ENCODE measurements at regions not wholly inside any gene's neighbourhood (a gene's known extent, or its start where the extent isn't known, plus 50 kb on each side); places are given as distances from the start of the nearest gene placed in this dataset.
A peak's percentile ranks its signal among the peaks of the same experiment; 100 is the strongest.
"Not testable (repeated sequence)": the region's sequence is repeated elsewhere in the genome, so short reads cannot be mapped to it uniquely, and the experiment has no call there.

GRCh38 chr10:117431160-117431559 lies 55.9 kb upstream of the PDZD8 start:
- CTCF ChIA-PET = interaction anchor here (0.5 to 8.3 kb wide), 55 partner anchors 8 to 1627 kb away, joined by 3 to 77 read pairs (median 4); no protein-coding TSS in a partner anchor
- Mint-ChIP-seq H3K36me3 (ENCODE audit: insufficient read depth, unreplicated experiment) (no peaks in the 10 kb centered on the region), H3K4me3 (ENCODE audit: unreplicated experiment) (no peak overlapping the region), H3K27me3 (ENCODE audit: insufficient read depth, unreplicated experiment) (no peaks in the 10 kb centered on the region), H3K27ac (ENCODE audit: low read depth, unreplicated experiment) (no peak overlapping the region), H3K9me3 (ENCODE audit: unreplicated experiment) (no peaks in the 10 kb centered on the region), H3K4me1 (ENCODE audit: insufficient read depth, unreplicated experiment) (no peaks in the 10 kb centered on the region)
- no TSS peak for BruUV-seq (replicated peaks)
- intact Hi-C loops (cut with micrococcal nuclease) = loop anchor here (1.0 to 10.0 kb wide), 5 partner anchors 47 to 1024 kb away; no protein-coding TSS in a partner anchor
- POLR2A ChIA-PET = interaction anchor here (0.5 to 1.6 kb wide), 10 partner anchors 11 to 1070 kb away, joined by 3 to 7 read pairs (median 4); partner anchors contain the start of gene PDZD8
- DNase-seq (ENCODE audit: unreplicated experiment) = peak; percentile 73
- peak; percentile 36 for TF ChIP-seq CTCF (IDR thresholded peaks at IDR 0.05; ENCODE audit: unreplicated experiment)

- intact Hi-C loops (cut with micrococcal nuclease) = loop anchor here (5.0 to 10.0 kb wide), 2 partner anchors 827 to 1024 kb away; no protein-coding TSS in a partner anchor
- CTCF ChIA-PET = interaction anchor here (0.5 to 8.3 kb wide), 33 partner anchors 7 to 1628 kb away, joined by 3 to 77 read pairs (median 7); no protein-coding TSS in a partner anchor
These were observed 55.3 kb upstream of the PDZD8 start for GRCh38 chr10:117430535-117430934.

GRCh38 chr10:117429643-117430265 lies 54.5 kb upstream of the PDZD8 start:
- CTCF ChIA-PET = interaction anchor here (0.6 to 8.3 kb wide), 16 partner anchors 9 to 818 kb away, joined by 3 to 77 read pairs (median 4); no protein-coding TSS in a partner anchor
- Mint-ChIP-seq H3K27me3 (ENCODE audit: insufficient read depth, unreplicated experiment) (no peaks in the 10 kb centered on the region), H3K4me3 (ENCODE audit: unreplicated experiment) (no peak overlapping the region), H3K4me1 (ENCODE audit: insufficient read depth, unreplicated experiment) (no peaks in the 10 kb centered on the region), H3K9me3 (ENCODE audit: unreplicated experiment) (no peaks in the 10 kb centered on the region), H3K36me3 (ENCODE audit: insufficient read depth, unreplicated experiment) (no peaks in the 10 kb centered on the region), H3K27ac (ENCODE audit: low read depth, unreplicated experiment) (no peak overlapping the region)
- BruUV-seq (replicated peaks) = no TSS peak
- no peak for DNase-seq (ENCODE audit: unreplicated experiment)
- TF ChIP-seq CTCF (IDR thresholded peaks at IDR 0.05; ENCODE audit: unreplicated experiment) = no peak
- POLR2A ChIA-PET = no interaction called here
- intact Hi-C loops (cut with micrococcal nuclease) = loop anchor here (5.0 to 10.0 kb wide), 2 partner anchors 828 to 1025 kb away; no protein-coding TSS in a partner anchor

More at GRCh38 chr10:117430535-117430934, 55.3 kb upstream of the PDZD8 start:
- H3K36me3 Mint-ChIP-seq (ENCODE audit: insufficient read depth, unreplicated experiment); DNase-seq (ENCODE audit: unreplicated experiment); H3K4me1 Mint-ChIP-seq (ENCODE audit: insufficient read depth, unreplicated experiment); BruUV-seq (replicated peaks); H3K27ac Mint-ChIP-seq (ENCODE audit: low read depth, unreplicated experiment); H3K4me3 Mint-ChIP-seq (ENCODE audit: unreplicated experiment); H3K9me3 Mint-ChIP-seq (ENCODE audit: unreplicated experiment); H3K27me3 Mint-ChIP-seq (ENCODE audit: insufficient read depth, unreplicated experiment): not testable (repeated sequence)
- POLR2A ChIA-PET = interaction anchor here (0.5 to 1.6 kb wide), 6 partner anchors 31 to 994 kb away, joined by 3 to 7 read pairs (median 5); partner anchors contain the start of gene PDZD8

GRCh38 chr10:117427356-117427755 lies 52.1 kb upstream of the PDZD8 start:
- CTCF ChIA-PET = interaction anchor here (0.7 to 1.5 kb wide), 3 partner anchors 210 to 886 kb away, joined by 3 to 4 read pairs (median 3); no protein-coding TSS in a partner anchor
- POLR2A ChIA-PET = no interaction called here
- DNase-seq (ENCODE audit: unreplicated experiment) = no peak
- no peak for TF ChIP-seq CTCF (IDR thresholded peaks at IDR 0.05; ENCODE audit: unreplicated experiment)
- H3K27ac Mint-ChIP-seq (ENCODE audit: low read depth, unreplicated experiment) = no peak overlapping the region
- no peaks in the 10 kb centered on the region for H3K4me1 Mint-ChIP-seq (ENCODE audit: insufficient read depth, unreplicated experiment)
- no peaks in the 10 kb centered on the region for H3K9me3 Mint-ChIP-seq (ENCODE audit: unreplicated experiment)
- H3K27me3 Mint-ChIP-seq (ENCODE audit: insufficient read depth, unreplicated experiment) = no peaks in the 10 kb centered on the region
- no peaks in the 10 kb centered on the region for H3K36me3 Mint-ChIP-seq (ENCODE audit: insufficient read depth, unreplicated experiment)
- BruUV-seq (replicated peaks) = no TSS peak
- no peak overlapping the region for H3K4me3 Mint-ChIP-seq (ENCODE audit: unreplicated experiment)
- intact Hi-C loops (cut with micrococcal nuclease) = no loop called here

Measured in MCF 10A (cell line).